Midbrain (tissue), 1 donor: ENCODE measurements at regions not wholly inside any gene's neighbourhood (a gene's known extent, or its start where the extent isn't known, plus 50 kb on each side); places are given as distances from the start of the nearest gene placed in this dataset.
"Not testable (repeated sequence)": the region's sequence is repeated elsewhere in the genome, so short reads cannot be mapped to it uniquely, and the experiment has no call there.

Source experiments
- DNase-seq: peaks from one replicate; lab custom pipeline; 2025; lab: John Stamatoyannopoulos, UW

DNA sequence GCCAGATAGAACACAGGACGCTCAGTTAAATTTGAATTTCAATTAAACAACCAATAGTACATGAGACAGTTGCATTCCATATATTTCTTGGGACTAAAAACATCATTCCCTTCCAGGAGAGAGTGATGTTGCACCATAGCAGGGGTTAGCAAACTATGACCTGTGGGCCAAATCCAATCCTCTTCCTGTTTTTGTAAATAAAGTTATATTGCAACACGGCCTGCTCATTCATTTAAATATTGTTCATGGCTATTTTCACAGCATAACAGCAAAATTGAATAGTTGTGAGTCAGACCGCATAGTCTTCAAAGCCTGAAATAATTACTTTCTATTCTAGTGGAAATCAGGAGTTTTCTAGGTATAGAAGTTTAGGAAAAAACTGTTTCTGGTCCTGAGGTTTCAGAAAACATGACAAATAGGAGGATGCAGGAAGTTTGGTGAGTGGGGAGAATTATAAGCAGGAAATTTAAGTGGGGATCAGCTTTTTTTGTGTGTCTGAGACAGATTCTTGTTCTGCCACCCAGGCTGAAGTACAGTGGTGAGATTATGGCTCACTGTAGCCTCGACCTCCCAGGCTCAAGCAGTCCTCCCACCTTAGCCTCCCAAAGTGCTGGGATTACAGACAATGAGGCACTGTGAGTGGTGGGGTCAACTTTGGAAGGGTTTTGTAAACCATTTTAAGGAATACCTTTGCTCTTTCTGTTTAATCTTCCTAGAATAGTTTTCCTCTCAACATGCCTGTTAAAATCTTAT is 131.5 kb downstream of the SOCS6 start:
- DNase-seq: no peak

DNA sequence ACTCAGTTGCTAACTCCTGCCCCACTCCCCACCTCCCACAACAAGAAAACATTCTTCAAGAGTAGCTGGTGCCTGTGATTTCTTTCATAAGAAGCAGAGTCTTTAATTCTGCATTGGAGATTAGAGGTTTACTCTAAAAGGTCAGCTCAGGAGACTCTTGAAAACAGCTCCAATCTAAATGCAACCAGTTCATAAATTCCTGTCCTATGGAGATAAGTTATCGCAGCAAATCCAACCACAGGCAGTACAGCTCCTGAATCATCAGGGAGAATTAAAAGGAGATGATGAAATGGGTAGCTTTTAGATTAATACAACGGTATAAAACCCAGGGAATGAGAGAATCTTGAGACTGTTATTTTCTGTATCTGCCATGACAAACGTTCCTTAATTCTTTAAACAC is 130.7 kb downstream of the SOCS6 start:
- DNase-seq: no peak

DNA sequence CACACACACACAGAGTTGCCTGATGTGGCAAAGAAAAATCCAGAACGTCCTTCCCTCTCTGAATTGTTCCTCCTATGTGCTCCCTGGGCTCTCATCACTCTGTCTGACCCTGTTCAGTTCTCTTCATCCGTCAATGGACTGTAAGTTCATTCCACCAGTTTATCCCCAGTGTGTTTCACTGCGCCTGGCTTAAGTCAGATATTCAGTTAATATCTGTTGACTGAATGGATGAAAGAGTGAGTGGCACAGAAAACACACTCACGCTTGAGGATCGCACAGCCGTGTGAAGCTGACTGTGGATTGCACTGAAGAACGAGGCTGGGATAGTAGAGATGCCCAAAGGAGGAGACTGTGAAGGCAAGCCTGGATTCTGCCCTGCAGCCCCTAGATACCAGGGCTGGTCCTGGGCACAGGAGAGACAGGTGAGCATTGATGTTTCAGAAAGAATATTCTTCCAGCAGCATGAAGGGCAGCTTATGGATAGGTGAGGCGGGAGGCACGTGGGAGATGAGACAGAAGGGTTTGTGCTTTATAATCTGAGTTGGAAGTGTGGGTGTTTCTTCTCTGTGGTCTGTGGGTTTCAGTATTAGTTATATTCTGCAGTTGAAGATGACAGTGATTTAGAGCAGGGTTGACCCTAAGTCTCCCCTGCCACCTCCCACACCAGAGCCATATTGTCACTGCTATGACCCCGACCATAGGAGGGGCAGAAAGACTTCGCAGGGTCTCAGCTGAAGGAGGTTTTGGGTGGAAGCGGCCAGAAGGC is 129.9 kb downstream of the SOCS6 start:
- no peak for DNase-seq

DNA sequence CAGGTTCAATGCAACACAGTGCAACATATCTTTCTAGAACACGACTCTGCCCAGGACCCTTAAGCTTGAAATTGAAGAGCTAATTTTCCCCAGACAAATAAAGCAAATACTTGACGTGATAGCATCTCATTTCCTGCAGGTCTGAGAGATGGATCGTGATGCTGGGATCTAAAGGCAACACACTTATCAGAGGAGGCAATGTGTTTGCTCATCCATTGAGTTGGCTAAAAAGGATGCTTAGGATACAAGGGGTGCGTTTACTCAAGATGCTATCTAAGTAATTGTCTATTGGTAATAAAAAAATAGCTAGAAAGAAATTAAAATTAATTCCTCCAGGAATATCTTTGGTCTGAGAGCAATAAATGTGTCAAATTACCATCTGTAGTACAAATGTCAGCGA is 129.0 kb downstream of the SOCS6 start:
- DNase-seq: no peak

DNA sequence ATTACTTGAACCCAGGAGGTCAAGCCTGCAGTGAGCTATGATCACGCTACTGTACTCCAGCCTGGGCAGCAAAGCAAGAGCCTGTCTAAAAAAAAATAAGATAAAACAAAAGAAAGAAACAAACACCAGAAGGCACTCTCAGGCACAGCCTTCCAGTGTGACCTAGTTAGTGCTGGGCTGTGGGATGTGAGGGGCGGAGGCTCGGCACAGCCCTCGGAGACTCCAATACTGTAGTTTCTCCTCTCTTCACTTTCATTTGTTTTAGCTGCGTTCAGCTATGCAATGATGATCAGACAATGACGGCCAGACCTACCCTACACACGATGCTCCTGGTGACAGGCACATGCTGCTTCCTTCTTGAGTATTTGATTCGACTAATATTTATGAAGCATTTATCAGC is 127.7 kb downstream of the SOCS6 start:
- no peak for DNase-seq

DNA sequence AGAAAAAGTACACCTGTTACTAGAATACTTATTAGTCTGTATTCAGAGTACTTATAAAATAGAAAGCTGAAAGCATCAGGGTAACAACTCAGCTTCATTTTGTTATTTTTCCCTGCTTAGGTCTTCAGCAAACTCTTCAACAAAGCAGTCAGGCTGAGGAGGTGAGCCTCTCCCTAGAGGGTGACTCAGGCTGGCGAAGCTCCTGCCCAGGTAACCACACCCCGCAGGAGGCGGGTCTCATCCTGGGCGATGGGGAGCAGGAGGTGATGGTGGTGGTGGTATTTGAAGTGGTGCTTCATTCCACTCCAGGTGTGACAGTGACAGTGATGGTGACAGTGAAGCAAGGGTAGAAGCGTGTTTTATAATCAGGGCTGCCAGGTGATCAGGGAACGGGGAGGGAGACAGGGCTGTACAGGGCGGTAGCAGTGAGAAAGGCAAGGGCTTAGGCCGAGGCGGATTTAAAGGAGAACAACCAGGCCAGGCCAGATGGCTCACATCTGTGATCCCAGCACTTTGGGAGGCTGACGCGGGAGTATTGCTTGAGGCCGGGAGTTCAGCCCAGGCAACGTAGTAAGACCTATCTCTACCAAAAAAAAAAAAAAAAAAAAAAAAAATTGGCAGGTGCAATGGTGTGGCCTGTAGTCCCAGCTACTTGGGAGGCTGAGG is 127.1 kb downstream of the SOCS6 start:
- DNase-seq: no peak

DNA sequence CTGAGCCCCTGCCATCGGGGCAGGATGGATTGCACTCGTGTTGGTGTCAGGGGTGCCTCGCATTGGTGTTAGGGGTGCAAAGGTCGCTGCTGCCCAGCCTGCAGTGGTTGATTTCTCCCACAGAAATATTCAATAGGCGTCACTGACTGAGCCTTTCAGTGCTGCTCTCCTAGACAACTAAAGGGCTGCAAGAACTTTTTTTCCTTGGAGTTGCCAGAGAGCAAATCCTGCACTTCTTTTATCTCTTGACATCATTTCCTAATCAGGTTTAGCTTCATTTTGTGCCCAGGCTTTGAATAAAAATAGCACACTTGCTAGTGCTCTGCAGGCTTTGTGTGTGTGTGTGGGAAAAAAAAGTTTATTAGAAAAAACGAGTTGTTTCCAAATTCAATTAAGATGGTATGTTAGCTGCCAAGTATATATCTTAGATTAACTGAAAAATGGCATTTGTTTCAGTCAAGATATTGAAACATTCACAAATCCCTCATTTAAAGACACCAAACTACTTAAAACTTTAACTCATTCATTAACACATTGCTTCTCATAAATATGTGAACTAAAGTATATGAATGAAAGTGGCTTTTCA is 125.6 kb downstream of the SOCS6 start:
- no peak for DNase-seq

DNA sequence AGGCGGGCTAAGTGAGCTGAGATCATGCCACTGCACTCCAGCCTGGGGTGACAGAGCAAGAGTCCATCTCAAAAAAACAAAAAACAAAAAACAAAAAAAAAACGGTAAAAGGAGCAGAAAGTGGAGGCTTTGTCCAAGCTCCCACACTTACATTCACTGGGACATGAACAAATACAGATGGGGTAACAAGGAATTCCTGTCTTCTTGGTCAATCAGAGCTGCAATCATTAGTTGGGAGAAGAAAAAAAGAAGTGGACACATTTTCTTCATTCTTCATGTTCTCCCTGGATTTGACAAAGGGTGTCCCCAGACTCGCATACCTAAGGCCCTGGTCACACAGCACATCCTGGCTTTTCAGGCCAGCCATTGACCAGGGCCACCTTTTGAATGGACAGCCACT is 124.6 kb downstream of the SOCS6 start:
- no peak for DNase-seq

DNA sequence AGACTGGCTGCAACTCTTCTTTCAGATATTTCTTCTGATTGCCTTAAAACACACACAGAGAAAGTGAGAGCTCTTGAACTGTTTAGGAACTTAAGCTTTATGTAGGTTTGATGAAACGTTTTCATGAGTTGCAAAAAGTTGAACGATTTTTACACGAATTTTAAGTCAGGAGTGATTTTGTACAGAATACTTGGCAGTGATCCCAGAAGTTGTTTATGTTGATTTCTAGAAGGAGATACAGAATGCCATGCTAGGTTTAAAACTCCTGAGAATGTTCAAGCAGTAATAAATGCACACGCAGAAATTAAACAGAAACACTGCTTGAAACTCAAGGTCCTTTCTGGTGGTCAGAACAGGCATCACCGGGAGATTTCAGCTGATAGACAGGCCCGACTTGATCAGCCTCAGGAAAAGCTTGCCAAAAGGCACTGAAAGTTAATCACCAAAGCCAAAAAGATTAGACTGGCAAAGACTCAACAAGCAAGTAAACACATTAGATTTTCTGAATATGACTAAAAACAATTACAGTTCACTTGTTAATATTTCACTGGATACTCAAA is 123.1 kb downstream of the SOCS6 start:
- DNase-seq: no peak

DNA sequence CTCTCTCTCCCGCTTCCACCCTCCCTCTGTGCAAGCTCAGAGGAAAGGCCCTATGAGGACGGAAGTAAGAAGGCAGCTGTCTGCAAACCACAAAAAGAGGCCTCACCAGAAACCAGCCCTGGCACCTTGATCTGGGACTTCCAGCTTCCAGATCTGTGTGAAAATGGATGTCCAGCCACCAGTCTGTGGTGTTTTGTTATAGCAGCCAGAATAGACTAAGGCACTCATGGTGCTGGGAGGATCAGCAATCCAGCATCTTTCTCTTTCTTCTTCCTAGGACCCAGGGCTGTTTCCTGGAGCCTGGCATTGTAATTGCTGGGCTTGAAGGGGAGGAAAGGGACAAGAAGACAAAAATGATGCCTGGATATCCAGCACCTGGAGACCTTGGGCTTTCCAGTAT is 122.5 kb downstream of the SOCS6 start:
- no peak for DNase-seq

DNA sequence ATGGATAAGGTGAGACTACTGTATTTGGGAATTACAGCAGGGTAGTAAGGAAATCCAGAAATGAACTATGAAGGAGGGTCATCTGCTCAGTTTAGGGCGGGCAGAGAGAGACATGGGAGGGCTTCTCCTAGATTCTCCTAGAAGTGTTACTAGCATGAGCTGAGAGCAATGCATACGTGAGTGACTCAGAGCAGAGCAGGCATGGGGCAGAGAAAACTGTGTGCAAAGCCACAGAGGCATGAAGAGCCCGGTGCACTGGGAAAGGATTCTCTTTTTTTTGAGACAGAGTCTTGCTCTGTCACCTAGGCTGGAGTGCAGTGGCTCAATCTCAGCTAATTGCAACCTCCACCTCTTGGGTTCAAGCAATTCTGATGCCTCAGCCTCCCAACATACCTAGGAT is 116.2 kb downstream of the SOCS6 start:
- DNase-seq: no peak

DNA sequence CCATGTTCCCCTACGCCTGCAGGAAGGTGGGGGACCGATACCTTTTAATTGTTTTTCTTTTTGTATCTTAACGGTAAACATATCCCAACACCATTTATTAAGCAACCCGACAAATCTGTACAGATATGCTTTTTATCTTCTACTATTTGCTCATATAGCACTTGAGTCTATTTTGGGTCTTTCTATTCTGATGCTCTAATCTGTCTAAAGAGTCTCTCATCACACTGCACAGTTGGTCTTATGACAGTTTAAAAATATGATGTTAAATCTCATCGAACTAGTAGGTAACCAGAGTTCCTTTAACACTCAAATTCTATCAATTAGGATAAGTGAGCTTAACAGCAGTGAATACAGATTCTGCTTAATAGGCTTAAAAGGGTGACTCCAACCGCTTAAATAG is 111.6 kb downstream of the SOCS6 start:
- no peak for DNase-seq

DNA sequence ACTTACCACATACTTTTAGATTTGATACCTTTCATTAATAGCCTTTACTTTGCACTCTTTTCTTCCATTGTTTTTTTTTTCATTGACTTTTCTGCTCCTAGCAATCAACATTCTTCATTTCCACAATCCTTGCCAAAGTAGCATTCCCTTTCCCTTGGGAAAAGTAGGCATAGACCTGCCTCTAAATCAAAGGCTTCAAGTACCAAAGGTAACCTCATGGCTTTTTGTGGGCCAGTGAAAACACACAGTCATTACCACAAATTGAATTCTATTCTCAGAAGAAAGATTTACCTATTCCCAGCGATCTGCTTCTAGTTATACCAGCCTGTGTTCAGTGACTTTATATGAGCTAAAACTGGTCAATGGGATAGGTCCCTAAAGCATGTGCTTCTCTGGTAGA is 109.2 kb downstream of the SOCS6 start:
- DNase-seq: no peak

DNA sequence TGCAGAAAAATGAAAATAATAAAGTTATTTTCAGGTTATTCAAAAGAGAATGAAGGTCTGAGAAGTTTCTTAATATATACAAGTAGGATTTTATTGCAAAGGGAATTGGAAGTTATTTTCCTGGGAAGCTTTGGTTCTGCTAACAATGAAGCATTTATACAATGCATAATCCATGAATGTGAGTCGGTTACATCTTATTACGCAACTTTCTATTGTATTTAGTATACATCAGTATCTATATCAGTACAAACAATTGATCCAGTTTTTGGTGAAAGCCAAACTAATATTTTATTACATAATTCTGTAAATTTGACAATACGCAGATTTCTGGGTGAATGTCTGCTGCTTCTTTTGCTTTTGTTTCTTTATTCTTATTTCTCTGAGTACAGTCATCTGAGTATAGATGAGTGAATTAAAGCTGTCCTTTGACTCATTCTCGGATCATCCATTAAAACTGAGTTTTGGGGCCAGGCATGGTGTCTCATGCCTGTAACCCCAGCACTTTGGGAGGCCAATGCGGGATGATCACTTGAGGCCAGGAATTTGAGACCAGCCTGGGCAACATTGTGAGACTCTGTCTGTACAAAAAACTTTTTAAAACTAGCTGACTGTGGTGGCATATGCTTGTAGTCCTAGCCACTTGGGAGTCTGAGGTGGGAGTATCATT is 108.5 kb downstream of the SOCS6 start:
- no peak for DNase-seq

DNA sequence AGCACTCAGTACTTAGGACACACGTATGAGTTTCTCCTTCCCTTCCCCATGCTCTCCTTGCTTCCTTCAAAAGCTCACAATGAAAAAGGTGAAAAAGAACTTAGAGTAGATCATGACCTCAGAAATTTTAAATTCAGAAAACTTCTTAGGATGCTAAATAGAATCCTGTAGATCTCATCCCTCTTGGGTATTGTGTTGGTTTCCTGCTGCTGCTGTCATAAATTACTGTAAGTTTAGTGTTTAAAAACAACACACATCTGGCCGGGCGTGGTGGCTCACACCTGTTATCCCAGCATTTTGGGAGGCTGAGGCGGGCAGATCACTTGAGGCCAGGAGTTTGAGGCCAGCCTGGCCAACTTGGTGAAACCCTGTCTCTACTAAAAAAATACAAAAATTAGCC is 106.9 kb downstream of the SOCS6 start:
- not testable (repeated sequence) for DNase-seq

DNA sequence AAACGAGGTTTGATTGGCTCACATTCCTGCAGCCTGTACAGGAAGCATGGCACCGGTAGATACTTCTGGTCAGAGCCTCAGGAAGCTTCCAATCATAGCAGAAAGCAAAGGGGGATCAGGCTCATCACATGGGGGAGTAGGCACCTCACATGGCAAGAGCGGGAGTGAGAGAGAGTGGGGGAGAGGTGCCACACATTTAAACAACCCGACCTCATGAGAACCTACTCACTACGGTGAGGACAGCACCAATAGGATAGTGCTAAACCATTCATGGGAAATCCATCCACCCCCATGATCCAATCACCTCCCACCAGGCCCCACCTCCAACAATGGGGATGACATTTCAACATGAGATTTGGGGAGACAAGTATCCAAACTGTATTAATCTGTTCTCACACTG is 105.8 kb downstream of the SOCS6 start:
- DNase-seq: no peak

DNA sequence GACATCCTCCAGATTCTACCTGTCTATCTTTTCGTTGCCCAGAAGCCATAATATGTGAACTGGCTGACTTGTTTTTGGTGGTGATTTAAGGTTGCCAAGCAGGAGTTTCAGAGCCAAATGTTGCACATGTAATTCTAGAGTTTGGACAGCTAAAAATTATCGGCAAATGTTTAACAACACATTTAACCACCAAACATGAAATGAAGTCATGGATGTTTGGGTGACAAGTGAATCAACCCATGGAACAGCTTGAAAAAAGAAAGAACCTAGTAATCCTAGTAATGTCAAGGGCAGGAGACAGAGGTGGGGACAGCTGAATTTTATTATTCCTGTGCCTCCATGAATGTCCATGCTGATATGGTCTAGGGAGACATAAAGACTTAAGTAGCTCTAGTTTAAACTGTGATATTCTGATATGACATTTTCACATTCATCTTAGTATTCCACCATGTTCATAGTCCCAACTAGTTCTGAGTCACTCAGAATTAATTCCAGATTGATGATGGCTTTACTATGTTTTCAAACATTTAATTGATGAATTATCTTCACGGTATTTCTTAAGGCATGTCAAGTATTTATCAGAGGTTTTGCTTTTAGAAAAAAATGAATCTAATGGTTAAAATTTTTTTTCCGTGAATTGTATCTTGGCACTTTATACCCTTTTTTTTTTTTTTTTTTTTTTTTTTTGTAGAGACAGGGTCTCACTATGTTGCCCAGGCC is 101.7 kb downstream of the SOCS6 start:
- DNase-seq: no peak

DNA sequence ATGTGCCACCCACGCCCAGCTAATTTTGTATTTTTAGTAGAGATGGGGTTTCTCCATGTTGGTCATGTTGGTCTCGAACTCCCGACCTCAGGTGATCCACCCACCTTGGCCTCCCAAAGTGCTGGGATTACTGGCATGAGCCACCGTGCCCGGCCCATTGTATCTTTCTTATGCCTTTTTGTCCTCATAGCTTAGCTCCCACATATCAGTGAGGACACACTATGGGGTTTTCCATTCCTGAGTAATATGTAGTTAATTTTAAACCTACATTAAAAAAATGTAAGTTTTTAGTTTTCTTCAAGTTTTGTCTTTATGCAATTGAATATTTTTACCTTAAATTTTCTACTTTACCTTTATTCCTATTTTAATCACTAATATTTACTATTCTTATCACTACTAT is 100.2 kb downstream of the SOCS6 start:
- not testable (repeated sequence) for DNase-seq

DNA sequence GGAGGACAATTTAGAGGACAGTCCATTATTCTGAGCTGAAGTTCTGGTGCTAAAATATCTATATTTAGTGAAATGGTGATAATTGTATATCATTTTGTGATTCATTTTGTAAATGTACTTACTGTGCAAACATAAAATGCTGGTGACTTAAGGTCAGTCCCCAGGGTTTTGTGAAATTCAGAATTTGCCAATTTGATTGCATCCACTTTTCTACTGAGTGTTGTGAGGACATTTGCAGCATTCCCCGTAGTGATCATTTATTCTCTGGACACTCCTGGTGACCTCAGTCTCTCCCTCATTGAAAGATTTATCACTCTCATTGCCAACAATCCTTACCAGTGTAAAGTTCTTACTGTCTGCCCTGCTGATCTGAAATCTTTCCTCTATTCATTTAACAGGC is 98.2 kb downstream of the SOCS6 start:
- no peak for DNase-seq

DNA sequence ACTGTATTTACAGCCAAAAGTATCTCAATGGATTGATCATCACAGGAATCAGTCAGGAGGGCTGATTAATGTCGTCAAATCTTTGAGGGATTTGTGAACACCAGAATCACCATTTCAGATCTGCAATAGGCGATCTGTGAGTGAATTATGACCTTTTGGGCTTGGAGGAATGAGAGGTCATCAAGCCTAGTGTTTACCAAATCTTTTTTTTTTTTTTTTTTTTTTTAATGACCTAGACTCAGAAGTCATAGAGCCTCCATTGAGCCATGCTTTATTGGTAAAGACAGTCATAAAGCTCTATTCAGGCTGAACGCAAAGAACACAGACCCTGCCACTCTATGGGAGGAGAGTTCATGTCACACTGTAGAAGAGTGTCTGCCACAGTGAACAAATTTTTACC is 97.7 kb downstream of the SOCS6 start:
- no peak for DNase-seq

DNA sequence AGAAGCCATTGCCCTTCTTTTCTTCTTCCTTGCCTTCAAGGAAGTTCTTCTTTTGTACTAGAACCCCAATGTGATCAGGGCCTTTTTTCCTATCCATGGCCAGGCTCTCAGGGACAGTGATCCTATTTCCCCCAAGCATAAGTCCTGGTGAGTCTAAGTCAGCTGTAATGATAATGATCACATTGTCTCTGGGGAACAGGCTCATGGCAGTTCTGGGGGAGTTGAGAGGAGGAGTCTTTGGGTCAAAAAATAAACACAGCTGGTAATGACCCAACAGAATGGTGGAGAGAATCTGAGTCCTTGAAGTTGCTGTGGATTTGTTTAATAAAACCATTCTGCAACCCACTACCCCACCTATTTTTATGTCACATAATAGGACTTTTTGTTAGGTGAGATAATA is 96.6 kb downstream of the SOCS6 start:
- peak; percentile 30 for DNase-seq
